HG03135 (cell line): ENCODE measurements at regions not wholly inside any gene's neighbourhood (a gene's known extent, or its start where the extent isn't known, plus 50 kb on each side); places are given as distances from the start of the nearest gene placed in this dataset.

Source experiments
- ATAC-seq: cut with Tn5 transposase; IDR thresholded peaks from one replicate; pipeline ENCODE4 v1.9.1; 2021; ENCODE audit warnings: mild to moderate bottlenecking, moderate library complexity; ENCODE audit not compliant: unreplicated experiment

GRCh38 chr14:25551674-25552073, 501.7 kb upstream of the STXBP6 start:
- no peak for ATAC-seq

- no peak for ATAC-seq
Observed at GRCh38 chr14:25546826-25547225, 496.9 kb upstream of the STXBP6 start.

- no peak for ATAC-seq
Observed at GRCh38 chr14:25537846-25538455, 488.0 kb upstream of the STXBP6 start.

DNA sequence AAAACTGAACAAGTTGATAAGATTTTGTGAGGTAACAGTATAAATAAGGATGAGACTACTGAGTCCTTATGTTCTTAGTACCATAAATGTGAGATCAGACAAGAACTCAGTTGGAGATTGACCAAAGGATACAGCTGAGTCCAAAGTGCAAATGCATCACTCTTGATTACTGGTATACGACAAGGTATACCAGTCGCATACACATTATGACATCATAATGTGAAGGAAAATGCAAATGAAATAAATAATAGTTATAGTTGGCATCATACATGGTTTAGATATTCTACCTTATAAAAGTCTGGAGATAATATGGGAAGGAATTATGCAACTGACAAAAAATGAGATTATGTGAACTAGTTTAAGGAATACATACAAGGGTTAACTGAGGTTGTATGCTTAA, 476.3 kb upstream of the STXBP6 start:
- ATAC-seq: no peak

DNA sequence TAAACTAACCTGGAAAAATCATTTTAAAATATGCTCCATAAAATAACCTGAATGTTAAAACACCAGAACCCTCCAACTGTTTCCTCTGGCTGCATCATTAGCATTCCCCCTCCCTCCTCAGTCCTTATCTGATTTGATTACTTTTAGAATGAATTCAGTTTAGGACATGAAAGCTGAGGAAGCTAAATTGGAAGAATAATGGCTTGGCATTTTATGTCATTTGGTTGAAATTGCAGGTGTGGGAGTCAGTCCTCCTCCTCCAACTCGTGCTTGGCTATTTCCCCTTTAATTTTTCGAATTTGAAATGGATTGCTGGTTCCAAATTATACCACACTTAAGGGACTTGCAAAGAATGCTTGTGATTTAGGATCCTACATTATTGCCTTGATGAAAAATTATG, 473.0 kb upstream of the STXBP6 start:
- ATAC-seq: no peak

- no peak for ATAC-seq
Observed at GRCh38 chr14:25522116-25522515, 472.2 kb upstream of the STXBP6 start.

GRCh38 chr14:25521616-25522015, 471.7 kb upstream of the STXBP6 start:
- ATAC-seq: no peak

DNA sequence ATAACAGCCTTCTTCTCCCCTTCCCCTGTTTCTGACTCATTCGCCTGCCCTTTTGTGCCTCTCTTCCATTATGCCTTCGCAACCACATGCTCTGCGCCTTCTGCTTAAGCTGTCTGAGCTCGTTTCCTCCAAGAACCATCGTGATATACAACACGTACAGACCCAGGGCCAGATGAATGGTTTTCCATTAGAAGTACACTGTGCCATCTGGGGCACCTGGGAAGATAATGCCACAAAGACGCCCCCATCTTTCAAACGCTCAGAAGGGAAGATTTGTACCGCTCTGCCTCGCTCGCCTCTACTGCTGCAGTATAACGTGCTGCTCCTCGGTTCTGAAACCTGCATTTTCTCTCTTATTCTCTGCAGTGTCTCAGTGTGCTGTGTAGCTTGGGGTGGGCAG, 470.9 kb upstream of the STXBP6 start:
- no peak for ATAC-seq

- no peak for ATAC-seq
Observed at GRCh38 chr14:25518364-25518763, 468.4 kb upstream of the STXBP6 start.

DNA sequence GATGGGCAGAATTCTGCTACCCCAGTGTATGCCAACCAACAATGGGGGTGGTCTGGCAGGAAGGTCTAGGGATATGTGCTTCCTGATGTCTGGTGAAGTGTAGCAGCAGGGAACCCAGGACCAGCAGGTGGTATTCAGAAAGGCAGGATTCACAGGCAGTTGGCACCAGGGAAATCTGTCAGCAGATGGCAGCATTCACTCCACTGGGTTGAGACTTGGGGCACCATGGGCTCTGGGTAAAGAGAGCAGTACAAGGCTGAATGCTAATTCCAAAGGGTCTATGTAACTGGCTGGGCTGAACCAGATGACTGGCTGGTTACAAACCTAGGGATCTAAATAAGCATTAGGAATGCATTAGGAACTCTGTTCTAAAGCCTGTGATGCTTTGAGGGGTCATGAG, 466.9 kb upstream of the STXBP6 start:
- no peak for ATAC-seq

- ATAC-seq: no peak
Observed at GRCh38 chr14:25508845-25509244, 458.9 kb upstream of the STXBP6 start.

GRCh38 chr14:25501749-25502148, 451.8 kb upstream of the STXBP6 start:
- no peak for ATAC-seq

- ATAC-seq: no peak
Observed at GRCh38 chr14:25488961-25489360, 439.0 kb upstream of the STXBP6 start.

- no peak for ATAC-seq
Observed at GRCh38 chr14:25485381-25485780, 435.4 kb upstream of the STXBP6 start.

DNA sequence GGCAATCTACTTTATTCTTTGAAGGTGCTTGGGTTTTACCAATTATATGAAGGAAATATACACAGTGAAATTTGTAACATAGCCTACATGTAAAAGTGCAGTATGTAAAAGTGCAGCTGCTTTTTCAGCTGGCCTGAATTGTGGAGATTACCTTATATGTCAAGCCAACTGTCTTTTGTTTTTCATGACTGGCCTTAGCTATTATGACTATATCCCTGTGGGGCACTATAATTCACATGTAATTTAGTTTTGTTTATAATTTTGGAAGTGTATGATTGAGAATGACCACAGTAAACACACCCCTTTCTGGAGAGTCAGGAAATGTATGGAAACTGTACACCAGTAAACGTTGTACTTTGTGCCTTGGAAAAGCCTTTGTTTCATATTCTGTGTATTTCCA, 435.0 kb upstream of the STXBP6 start:
- ATAC-seq: no peak

DNA sequence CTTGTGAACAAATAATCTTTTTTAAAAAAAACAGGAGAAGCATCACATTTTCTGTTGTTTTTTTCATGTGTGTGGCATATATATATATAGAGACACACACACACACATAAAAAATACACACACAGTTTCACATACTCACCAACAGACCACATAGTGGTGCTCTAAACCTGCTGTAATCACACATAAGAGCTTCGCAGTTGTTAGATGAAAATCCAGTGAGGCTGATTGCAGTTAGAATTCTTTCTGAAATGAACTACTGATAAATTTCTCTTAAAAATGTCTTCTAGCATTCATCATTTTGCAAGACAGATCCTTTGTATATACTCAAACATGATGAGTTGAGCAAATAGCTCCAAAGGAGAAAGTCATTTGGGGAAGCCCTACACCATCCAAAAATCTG, 434.3 kb upstream of the STXBP6 start:
- ATAC-seq: no peak

DNA sequence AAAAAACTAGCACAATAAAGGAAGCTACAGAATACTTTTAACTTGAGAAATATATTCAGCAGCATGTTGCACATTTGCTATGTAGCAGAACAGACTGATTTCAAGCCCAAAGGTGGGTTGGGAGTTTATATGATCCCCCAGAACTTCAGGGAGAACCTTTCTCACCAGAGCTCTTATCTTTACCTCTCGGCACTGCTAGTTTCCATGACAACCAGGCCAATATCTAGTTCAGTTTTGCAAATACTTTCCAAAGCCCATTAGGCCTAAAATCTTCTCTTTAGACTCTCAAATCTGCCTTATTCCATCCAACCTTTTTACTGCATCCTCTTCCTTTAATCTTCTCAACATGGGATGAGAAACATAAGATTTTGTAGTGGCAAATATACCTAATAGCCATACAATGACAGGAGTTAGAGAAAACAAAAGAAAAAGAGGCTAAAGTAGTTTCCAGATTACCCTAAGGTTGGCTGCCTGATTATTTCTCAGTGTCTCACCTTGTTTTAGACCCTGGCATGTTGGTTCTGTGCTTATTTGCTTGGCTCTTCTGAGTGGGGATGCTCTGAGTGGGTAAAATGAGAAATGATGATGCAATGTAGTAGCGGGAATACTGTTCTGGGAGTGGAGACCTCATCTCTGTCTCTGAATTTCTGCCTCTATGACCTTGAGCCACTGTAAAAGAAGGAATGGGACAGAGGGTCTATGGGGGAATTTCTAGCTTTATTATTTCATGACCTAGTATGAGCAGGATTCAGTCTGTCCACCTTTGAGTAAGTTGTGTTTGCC, 427.6 kb upstream of the STXBP6 start:
- no peak for ATAC-seq

DNA sequence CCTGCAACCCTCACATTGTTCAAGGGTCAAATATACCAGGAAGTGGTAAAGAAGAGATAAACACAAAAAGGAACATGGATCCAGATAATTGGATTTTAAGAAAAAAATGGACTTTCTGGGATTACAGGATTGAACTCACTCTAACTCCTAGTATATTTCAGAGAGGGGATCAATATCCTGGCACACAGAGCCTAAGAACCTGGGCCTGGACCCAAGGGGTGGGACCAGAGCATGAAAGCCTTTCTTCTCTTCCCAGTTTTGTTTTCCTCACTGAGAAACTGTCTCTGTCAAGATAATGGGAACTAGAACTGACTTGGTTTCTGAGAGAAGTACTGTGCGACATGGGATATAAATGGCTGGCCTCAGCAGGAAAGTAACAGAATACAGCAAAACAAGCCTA, 422.8 kb upstream of the STXBP6 start:
- ATAC-seq: no peak

GRCh38 chr14:25464772-25465171, 414.8 kb upstream of the STXBP6 start:
- ATAC-seq: no peak

GRCh38 chr14:25464078-25464477, 414.1 kb upstream of the STXBP6 start:
- no peak for ATAC-seq

GRCh38 chr14:25463480-25463879, 413.5 kb upstream of the STXBP6 start:
- ATAC-seq: no peak

DNA sequence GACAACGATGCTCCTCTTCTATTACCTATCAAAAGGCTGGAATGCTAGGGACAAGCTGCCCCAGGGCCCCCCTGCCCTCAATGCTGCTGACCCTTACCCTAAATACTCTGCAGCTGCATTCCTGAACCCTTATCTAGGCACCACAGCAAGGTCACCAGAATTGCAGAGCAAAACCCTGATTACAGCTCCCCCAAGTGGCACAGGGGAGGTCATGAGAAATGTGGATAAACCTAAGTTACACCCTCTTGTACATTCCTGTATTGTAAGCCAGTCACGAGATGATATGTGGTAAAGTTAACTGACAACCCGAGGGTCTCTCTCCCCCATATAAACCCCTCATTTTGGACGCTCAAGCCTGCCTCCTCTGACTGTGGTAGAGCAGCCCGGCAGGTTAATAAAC, 411.8 kb upstream of the STXBP6 start:
- no peak for ATAC-seq

GRCh38 chr14:25444381-25444780, 394.4 kb upstream of the STXBP6 start:
- no peak for ATAC-seq
